ENCODE measurements at regions not wholly inside any gene's neighbourhood (a gene's known extent, or its start where the extent isn't known, plus 50 kb on each side); places are given as distances from the start of the nearest gene placed in this dataset.
"Not testable (repeated sequence)": the region's sequence is repeated elsewhere in the genome, so short reads cannot be mapped to it uniquely, and the experiment has no call there.

- H3K27ac ChIP-seq (ENCODE audit: low read depth in 1 of 2, low read length in 1 of 2): no peak overlapping the region
- no peaks in the 10 kb centered on the region for H3K27me3 ChIP-seq (ENCODE audit: control insufficient read depth in 2 of 2, insufficient read depth in 1 of 2, low read length in 1 of 2)
- DNase-seq (ENCODE audit: low read depth in 6 of 9, low spot score in 9 of 9): no peak
- H3K4me1 ChIP-seq (ENCODE audit: control insufficient read depth in 2 of 2, insufficient read depth in 2 of 2, low read length in 2 of 2): no peaks in the 10 kb centered on the region
- peaks cover 0 to 5% of the 10 kb centered on the region in 2 donors for H3K9me3 ChIP-seq (ENCODE audit: control insufficient read depth in 2 of 2, insufficient read depth in 1 of 2, low read length in 1 of 2)
- no peak overlapping the region for H3K4me3 ChIP-seq (ENCODE audit: low read length in 2 of 2)
- H3K36me3 ChIP-seq (ENCODE audit: control insufficient read depth in 2 of 2, insufficient read depth in 2 of 2, low read length in 1 of 2): no peaks in the 10 kb centered on the region
Observed at GRCh38 chr3:103862415-103862814, 1427.6 kb downstream of the ZPLD1 start.

- WGBS: 90% methylated on average over 3 of the region's 3 CpGs
- no peak for DNase-seq (ENCODE audit: low read depth in 6 of 9, low spot score in 9 of 9)
- Histone ChIP-seq H3K9me3 (ENCODE audit: control insufficient read depth in 2 of 2, insufficient read depth in 1 of 2, low read length in 1 of 2) (peaks cover 0 to 5% of the 10 kb centered on the region in 2 donors), H3K4me3 (ENCODE audit: low read length in 2 of 2) (no peak overlapping the region), H3K4me1 (ENCODE audit: control insufficient read depth in 2 of 2, insufficient read depth in 2 of 2, low read length in 2 of 2) (no peaks in the 10 kb centered on the region), H3K36me3 (ENCODE audit: control insufficient read depth in 2 of 2, insufficient read depth in 2 of 2, low read length in 1 of 2) (no peaks in the 10 kb centered on the region), H3K27ac (ENCODE audit: low read depth in 1 of 2, low read length in 1 of 2) (no peak overlapping the region), H3K27me3 (ENCODE audit: control insufficient read depth in 2 of 2, insufficient read depth in 1 of 2, low read length in 1 of 2) (no peaks in the 10 kb centered on the region)
Observed at GRCh38 chr3:103863381-103863780, 1428.6 kb downstream of the ZPLD1 start.

GRCh38 chr3:103866113-103866512, 1431.3 kb downstream of the ZPLD1 start:
- no peaks in the 10 kb centered on the region for H3K36me3 ChIP-seq (ENCODE audit: control insufficient read depth in 2 of 2, insufficient read depth in 2 of 2, low read length in 1 of 2)
- H3K4me1 ChIP-seq (ENCODE audit: control insufficient read depth in 2 of 2, insufficient read depth in 2 of 2, low read length in 2 of 2): no peaks in the 10 kb centered on the region
- H3K9me3 ChIP-seq (ENCODE audit: control insufficient read depth in 2 of 2, insufficient read depth in 1 of 2, low read length in 1 of 2): peaks cover 0 to 5% of the 10 kb centered on the region in 2 donors
- no peak overlapping the region for H3K27ac ChIP-seq (ENCODE audit: low read depth in 1 of 2, low read length in 1 of 2)
- no peaks in the 10 kb centered on the region for H3K27me3 ChIP-seq (ENCODE audit: control insufficient read depth in 2 of 2, insufficient read depth in 1 of 2, low read length in 1 of 2)
- no peak for DNase-seq (ENCODE audit: low read depth in 6 of 9, low spot score in 9 of 9)
- WGBS: 83% methylated on average over 3 of the region's 3 CpGs
- no peak overlapping the region for H3K4me3 ChIP-seq (ENCODE audit: low read length in 2 of 2)

GRCh38 chr3:103873021-103873420, 1438.2 kb downstream of the ZPLD1 start:
- H3K4me1 ChIP-seq (ENCODE audit: control insufficient read depth in 2 of 2, insufficient read depth in 2 of 2, low read length in 2 of 2): no peaks in the 10 kb centered on the region
- no peaks in the 10 kb centered on the region for H3K36me3 ChIP-seq (ENCODE audit: control insufficient read depth in 2 of 2, insufficient read depth in 2 of 2, low read length in 1 of 2)
- H3K9me3 ChIP-seq (ENCODE audit: control insufficient read depth in 2 of 2, insufficient read depth in 1 of 2, low read length in 1 of 2): no peaks in the 10 kb centered on the region
- H3K4me3 ChIP-seq (ENCODE audit: low read length in 2 of 2): no peak overlapping the region
- no peaks in the 10 kb centered on the region for H3K27me3 ChIP-seq (ENCODE audit: control insufficient read depth in 2 of 2, insufficient read depth in 1 of 2, low read length in 1 of 2)
- DNase-seq (ENCODE audit: low read depth in 6 of 9, low spot score in 9 of 9): no peak
- no peak overlapping the region for H3K27ac ChIP-seq (ENCODE audit: low read depth in 1 of 2, low read length in 1 of 2)

- H3K9me3 ChIP-seq (ENCODE audit: control insufficient read depth in 2 of 2, insufficient read depth in 1 of 2, low read length in 1 of 2): no peaks in the 10 kb centered on the region
- H3K4me1 ChIP-seq (ENCODE audit: control insufficient read depth in 2 of 2, insufficient read depth in 2 of 2, low read length in 2 of 2): no peaks in the 10 kb centered on the region
- DNase-seq (ENCODE audit: low read depth in 6 of 9, low spot score in 9 of 9): no peak
- 96% methylated on average over 2 of the region's 2 CpGs for WGBS
- no peak overlapping the region for H3K27ac ChIP-seq (ENCODE audit: low read depth in 1 of 2, low read length in 1 of 2)
- no peaks in the 10 kb centered on the region for H3K27me3 ChIP-seq (ENCODE audit: control insufficient read depth in 2 of 2, insufficient read depth in 1 of 2, low read length in 1 of 2)
- H3K4me3 ChIP-seq (ENCODE audit: low read length in 2 of 2): no peak overlapping the region
- no peaks in the 10 kb centered on the region for H3K36me3 ChIP-seq (ENCODE audit: control insufficient read depth in 2 of 2, insufficient read depth in 2 of 2, low read length in 1 of 2)
Observed at GRCh38 chr3:103873897-103874545, 1439.2 kb downstream of the ZPLD1 start.

- not testable (repeated sequence) for H3K36me3 ChIP-seq (ENCODE audit: control insufficient read depth in 2 of 2, insufficient read depth in 2 of 2, low read length in 1 of 2); H3K9me3 ChIP-seq (ENCODE audit: control insufficient read depth in 2 of 2, insufficient read depth in 1 of 2, low read length in 1 of 2); H3K27ac ChIP-seq (ENCODE audit: low read depth in 1 of 2, low read length in 1 of 2); H3K4me3 ChIP-seq (ENCODE audit: low read length in 2 of 2); H3K4me1 ChIP-seq (ENCODE audit: control insufficient read depth in 2 of 2, insufficient read depth in 2 of 2, low read length in 2 of 2); H3K27me3 ChIP-seq (ENCODE audit: control insufficient read depth in 2 of 2, insufficient read depth in 1 of 2, low read length in 1 of 2); DNase-seq (ENCODE audit: low read depth in 6 of 9, low spot score in 9 of 9)
Observed at GRCh38 chr3:103881809-103882208, 1447.0 kb downstream of the ZPLD1 start.

- Histone ChIP-seq H3K27ac (ENCODE audit: low read depth in 1 of 2, low read length in 1 of 2) (no peak overlapping the region), H3K9me3 (ENCODE audit: control insufficient read depth in 2 of 2, insufficient read depth in 1 of 2, low read length in 1 of 2) (no peaks in the 10 kb centered on the region), H3K4me1 (ENCODE audit: control insufficient read depth in 2 of 2, insufficient read depth in 2 of 2, low read length in 2 of 2) (no peaks in the 10 kb centered on the region), H3K4me3 (ENCODE audit: low read length in 2 of 2) (no peak overlapping the region), H3K36me3 (ENCODE audit: control insufficient read depth in 2 of 2, insufficient read depth in 2 of 2, low read length in 1 of 2) (no peaks in the 10 kb centered on the region), H3K27me3 (ENCODE audit: control insufficient read depth in 2 of 2, insufficient read depth in 1 of 2, low read length in 1 of 2) (no peaks in the 10 kb centered on the region)
- WGBS: 89% methylated on average over 1 of the region's 1 CpG
- DNase-seq (ENCODE audit: low read depth in 6 of 9, low spot score in 9 of 9): no peak
Observed at GRCh38 chr3:103889675-103890074, 1454.9 kb downstream of the ZPLD1 start.

GRCh38 chr3:103894162-103894822, 1459.5 kb downstream of the ZPLD1 start:
- Histone ChIP-seq H3K9me3 (ENCODE audit: control insufficient read depth in 2 of 2, insufficient read depth in 1 of 2, low read length in 1 of 2) (no peaks in the 10 kb centered on the region), H3K4me1 (ENCODE audit: control insufficient read depth in 2 of 2, insufficient read depth in 2 of 2, low read length in 2 of 2) (no peaks in the 10 kb centered on the region), H3K27ac (ENCODE audit: low read depth in 1 of 2, low read length in 1 of 2) (no peak overlapping the region), H3K27me3 (ENCODE audit: control insufficient read depth in 2 of 2, insufficient read depth in 1 of 2, low read length in 1 of 2) (no peaks in the 10 kb centered on the region), H3K4me3 (ENCODE audit: low read length in 2 of 2) (no peak overlapping the region), H3K36me3 (ENCODE audit: control insufficient read depth in 2 of 2, insufficient read depth in 2 of 2, low read length in 1 of 2) (no peaks in the 10 kb centered on the region)
- WGBS: 94% methylated on average over 5 of the region's 5 CpGs
- no peak for DNase-seq (ENCODE audit: low read depth in 6 of 9, low spot score in 9 of 9)

- H3K36me3 ChIP-seq (ENCODE audit: control insufficient read depth in 2 of 2, insufficient read depth in 2 of 2, low read length in 1 of 2): no peaks in the 10 kb centered on the region
- no peaks in the 10 kb centered on the region for H3K27me3 ChIP-seq (ENCODE audit: control insufficient read depth in 2 of 2, insufficient read depth in 1 of 2, low read length in 1 of 2)
- H3K4me3 ChIP-seq (ENCODE audit: low read length in 2 of 2): no peak overlapping the region
- no peaks in the 10 kb centered on the region for H3K4me1 ChIP-seq (ENCODE audit: control insufficient read depth in 2 of 2, insufficient read depth in 2 of 2, low read length in 2 of 2)
- H3K9me3 ChIP-seq (ENCODE audit: control insufficient read depth in 2 of 2, insufficient read depth in 1 of 2, low read length in 1 of 2): no peaks in the 10 kb centered on the region
- DNase-seq (ENCODE audit: low read depth in 6 of 9, low spot score in 9 of 9): no peak
- H3K27ac ChIP-seq (ENCODE audit: low read depth in 1 of 2, low read length in 1 of 2): no peak overlapping the region
- 88% methylated on average over 11 of the region's 11 CpGs for WGBS
Observed at GRCh38 chr3:103899328-103899727, 1464.5 kb downstream of the ZPLD1 start.
